ENCODE measurements at regions not wholly inside any gene's neighbourhood (a gene's known extent, or its start where the extent isn't known, plus 50 kb on each side); places are given as distances from the start of the nearest gene placed in this dataset.

DNA sequence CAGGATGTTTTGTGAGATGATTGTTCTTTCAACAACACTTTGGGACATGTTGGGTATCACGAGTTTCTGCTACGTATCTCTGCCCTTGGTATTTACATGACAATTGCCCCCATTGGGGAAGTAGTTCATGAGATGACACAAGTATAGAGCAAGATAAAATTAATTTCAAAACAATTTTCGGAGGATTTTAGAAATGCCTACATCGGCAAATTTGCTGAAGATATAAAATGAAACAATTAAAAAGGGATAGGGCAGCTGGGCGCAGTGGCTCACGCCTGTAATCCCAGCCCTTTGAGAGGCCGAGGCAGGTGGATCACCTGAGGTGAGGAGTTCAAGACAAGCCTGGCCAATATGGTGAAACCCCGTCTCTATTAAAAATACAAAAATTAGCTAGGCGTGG, 371.7 kb downstream of the INHBA start:
- no peak overlapping the region for H3K4me3 Mint-ChIP-seq
- H3K4me2 ChIP-seq, result no peak overlapping the region
- H3K27me3 Mint-ChIP-seq (ENCODE audit: insufficient read depth, low read depth), result peaks cover 2% of the 10 kb centered on the region
- H3K9me3 ChIP-seq (ENCODE audit: low read depth), result no peaks in the 10 kb centered on the region
- H3K4me1 Mint-ChIP-seq, result no peaks in the 10 kb centered on the region
- no peaks in the 10 kb centered on the region for H3K4me1 ChIP-seq
- H3K27me3 ChIP-seq, result no peaks in the 10 kb centered on the region
- H3K9me3 Mint-ChIP-seq, result no peaks in the 10 kb centered on the region
- no peak overlapping the region for H3K4me3 ChIP-seq
- H3K27ac Mint-ChIP-seq, result no peak overlapping the region
- TF ChIP-seq, protein P1, sequence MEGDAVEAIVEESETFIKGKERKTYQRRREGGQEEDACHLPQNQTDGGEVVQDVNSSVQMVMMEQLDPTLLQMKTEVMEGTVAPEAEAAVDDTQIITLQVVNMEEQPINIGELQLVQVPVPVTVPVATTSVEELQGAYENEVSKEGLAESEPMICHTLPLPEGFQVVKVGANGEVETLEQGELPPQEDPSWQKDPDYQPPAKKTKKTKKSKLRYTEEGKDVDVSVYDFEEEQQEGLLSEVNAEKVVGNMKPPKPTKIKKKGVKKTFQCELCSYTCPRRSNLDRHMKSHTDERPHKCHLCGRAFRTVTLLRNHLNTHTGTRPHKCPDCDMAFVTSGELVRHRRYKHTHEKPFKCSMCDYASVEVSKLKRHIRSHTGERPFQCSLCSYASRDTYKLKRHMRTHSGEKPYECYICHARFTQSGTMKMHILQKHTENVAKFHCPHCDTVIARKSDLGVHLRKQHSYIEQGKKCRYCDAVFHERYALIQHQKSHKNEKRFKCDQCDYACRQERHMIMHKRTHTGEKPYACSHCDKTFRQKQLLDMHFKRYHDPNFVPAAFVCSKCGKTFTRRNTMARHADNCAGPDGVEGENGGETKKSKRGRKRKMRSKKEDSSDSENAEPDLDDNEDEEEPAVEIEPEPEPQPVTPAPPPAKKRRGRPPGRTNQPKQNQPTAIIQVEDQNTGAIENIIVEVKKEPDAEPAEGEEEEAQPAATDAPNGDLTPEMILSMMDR (IDR thresholded peaks at IDR 0.05), result no peak
- no peak for TF ChIP-seq EZH2 (IDR thresholded peaks at IDR 0.05)
- no peak for TF ChIP-seq EZH2phosphoT487 (IDR thresholded peaks at IDR 0.05)
- H3K36me3 ChIP-seq, result no peaks in the 10 kb centered on the region
- H4K20me1 ChIP-seq (ENCODE audit: low read depth), result no peaks in the 10 kb centered on the region
- no peak overlapping the region for H3K9ac ChIP-seq
- no peak overlapping the region for H3K27ac ChIP-seq
- no peak for DNase-seq (ENCODE audit: low spot score)
- no peaks in the 10 kb centered on the region for H3F3A ChIP-seq (ENCODE audit: low read depth)
- H2AFZ ChIP-seq (replicated peaks), result no peak overlapping the region
- H3K36me3 Mint-ChIP-seq, result no peaks in the 10 kb centered on the region
- H3K79me2 ChIP-seq (ENCODE audit: low read depth), result no peaks in the 10 kb centered on the region

DNA sequence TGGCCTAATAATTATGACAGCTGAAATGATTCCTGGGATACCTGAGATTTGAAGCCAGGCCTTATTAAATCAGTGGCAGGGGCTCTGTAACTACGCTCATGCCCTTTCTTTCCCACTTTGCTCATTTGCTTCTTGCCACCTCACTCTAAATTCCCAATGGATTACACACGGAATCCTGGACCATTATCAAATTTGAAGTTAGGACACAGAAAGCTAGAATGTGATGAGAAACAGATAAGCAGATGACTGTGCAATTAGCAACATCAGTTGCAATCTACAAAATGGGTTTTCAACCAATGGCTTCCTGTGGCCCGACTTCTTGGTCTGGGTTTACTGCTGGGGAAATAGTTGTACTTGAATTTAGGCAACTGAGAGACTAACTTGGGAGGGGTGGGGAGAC, 374.3 kb downstream of the INHBA start:
- Histone ChIP-seq H3K27ac (no peak overlapping the region), H3K9ac (no peak overlapping the region), H3F3A (ENCODE audit: low read depth) (peaks cover 1% of the 10 kb centered on the region), H3K27me3 (no peaks in the 10 kb centered on the region), H2AFZ (replicated peaks) (no peak overlapping the region), H4K20me1 (ENCODE audit: low read depth) (no peaks in the 10 kb centered on the region), H3K79me2 (ENCODE audit: low read depth) (no peaks in the 10 kb centered on the region), H3K4me3 (no peak overlapping the region), H3K4me1 (no peaks in the 10 kb centered on the region), H3K9me3 (ENCODE audit: low read depth) (no peaks in the 10 kb centered on the region), H3K36me3 (no peaks in the 10 kb centered on the region), H3K4me2 (no peak overlapping the region)
- Mint-ChIP-seq H3K4me1 (no peaks in the 10 kb centered on the region), H3K4me3 (no peak overlapping the region), H3K27me3 (ENCODE audit: insufficient read depth, low read depth) (peaks cover 2% of the 10 kb centered on the region), H3K27ac (no peak overlapping the region), H3K9me3 (no peaks in the 10 kb centered on the region), H3K36me3 (no peaks in the 10 kb centered on the region)
- TF ChIP-seq EZH2 (IDR thresholded peaks at IDR 0.05) (no peak), EZH2phosphoT487 (IDR thresholded peaks at IDR 0.05) (no peak)
- TF ChIP-seq, protein P1 (IDR thresholded peaks at IDR 0.05), result no peak
- no peak for DNase-seq (ENCODE audit: low spot score)

DNA sequence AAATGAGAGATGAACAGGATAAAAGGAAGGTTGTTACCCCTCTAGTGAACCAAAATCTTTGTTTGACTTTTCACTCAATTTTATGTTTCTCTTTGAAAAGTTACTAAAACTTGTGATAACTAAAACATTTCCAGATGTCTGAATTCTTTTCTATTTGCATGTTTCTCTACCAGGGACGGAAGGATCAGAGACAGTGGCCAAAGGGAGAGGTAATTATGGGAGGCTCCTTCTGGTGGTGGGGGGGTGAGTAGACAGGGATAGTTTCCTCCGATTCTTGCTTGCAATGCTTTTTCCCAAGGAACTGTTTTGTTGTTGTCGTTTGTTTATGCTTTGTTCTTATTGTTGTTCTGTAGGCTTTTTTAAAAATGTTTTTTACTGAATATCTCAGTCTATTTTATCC, 374.8 kb downstream of the INHBA start:
- Histone ChIP-seq H3K79me2 (ENCODE audit: low read depth) (no peaks in the 10 kb centered on the region), H3K27me3 (no peaks in the 10 kb centered on the region), H2AFZ (replicated peaks) (no peak overlapping the region), H3K4me2 (no peak overlapping the region), H3K36me3 (no peaks in the 10 kb centered on the region), H3K27ac (no peak overlapping the region), H4K20me1 (ENCODE audit: low read depth) (no peaks in the 10 kb centered on the region), H3K4me3 (no peak overlapping the region), H3K9me3 (ENCODE audit: low read depth) (no peaks in the 10 kb centered on the region), H3K4me1 (no peaks in the 10 kb centered on the region), H3F3A (ENCODE audit: low read depth) (peaks cover 2% of the 10 kb centered on the region), H3K9ac (no peak overlapping the region)
- TF ChIP-seq EZH2 (IDR thresholded peaks at IDR 0.05) (no peak), EZH2phosphoT487 (IDR thresholded peaks at IDR 0.05) (no peak)
- TF ChIP-seq, protein P1 (IDR thresholded peaks at IDR 0.05), result no peak
- Mint-ChIP-seq H3K27ac (no peak overlapping the region), H3K27me3 (ENCODE audit: insufficient read depth, low read depth) (peaks cover 2% of the 10 kb centered on the region), H3K36me3 (no peaks in the 10 kb centered on the region), H3K9me3 (no peaks in the 10 kb centered on the region), H3K4me3 (no peak overlapping the region), H3K4me1 (no peaks in the 10 kb centered on the region)
- DNase-seq (ENCODE audit: low spot score), result no peak

DNA sequence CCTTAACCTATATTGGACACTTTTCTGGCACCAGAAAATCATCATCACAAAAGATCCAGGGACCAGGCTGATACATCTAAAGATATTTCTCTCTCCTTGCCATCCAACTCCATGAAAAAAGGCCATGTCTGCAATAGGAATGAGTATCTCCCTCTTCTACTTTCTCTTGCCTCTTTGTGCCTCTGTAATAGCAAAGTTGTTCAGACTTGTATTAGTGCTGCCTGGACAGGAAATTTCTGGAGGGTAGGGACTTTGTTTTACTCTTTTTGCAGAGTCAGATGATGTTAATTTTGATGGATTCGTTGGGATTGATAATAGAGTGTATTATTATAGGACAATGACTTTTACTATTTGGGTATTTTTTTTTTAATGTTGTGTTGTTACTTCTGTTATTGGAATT, 376.3 kb downstream of the INHBA start:
- no peak overlapping the region for H3K4me3 ChIP-seq
- no peaks in the 10 kb centered on the region for H3K36me3 ChIP-seq
- no peak overlapping the region for H3K27ac ChIP-seq
- no peak overlapping the region for H2AFZ ChIP-seq (replicated peaks)
- no peaks in the 10 kb centered on the region for H3K79me2 ChIP-seq (ENCODE audit: low read depth)
- Mint-ChIP-seq H3K27ac (no peak overlapping the region), H3K4me1 (no peaks in the 10 kb centered on the region), H3K9me3 (no peaks in the 10 kb centered on the region), H3K4me3 (no peak overlapping the region), H3K27me3 (ENCODE audit: insufficient read depth, low read depth) (peaks cover 2% of the 10 kb centered on the region), H3K36me3 (no peaks in the 10 kb centered on the region)
- TF ChIP-seq, protein P1 (IDR thresholded peaks at IDR 0.05), result no peak
- TF ChIP-seq EZH2phosphoT487 (IDR thresholded peaks at IDR 0.05), result no peak
- no peak for TF ChIP-seq EZH2 (IDR thresholded peaks at IDR 0.05)
- H3K4me1 ChIP-seq, result no peaks in the 10 kb centered on the region
- H3K9ac ChIP-seq, result no peak overlapping the region
- H3K4me2 ChIP-seq, result no peak overlapping the region
- DNase-seq (ENCODE audit: low spot score), result no peak
- H3F3A ChIP-seq (ENCODE audit: low read depth), result peaks cover 2% of the 10 kb centered on the region
- H3K9me3 ChIP-seq (ENCODE audit: low read depth), result no peaks in the 10 kb centered on the region
- H3K27me3 ChIP-seq, result no peaks in the 10 kb centered on the region
- no peaks in the 10 kb centered on the region for H4K20me1 ChIP-seq (ENCODE audit: low read depth)

Data from neural progenitor cell (in vitro differentiated cells).